Breast epithelium (tissue), 4 donors: ENCODE measurements at regions not wholly inside any gene's neighbourhood (a gene's known extent, or its start where the extent isn't known, plus 50 kb on each side); places are given as distances from the start of the nearest gene placed in this dataset.

Experiments
- DNase-seq, 2 donors: peaks; one replicate each; pipeline ENCODE4 v3.0.0-alpha.2; 2019; ENCODE audit warnings: low spot score in 2 of 2
- H3K27ac ChIP-seq, 2 donors: fragments of 200-600 bp; sonication (generic) in 1 of 2; one replicate each; pipeline ENCODE4 v1.5.1; 2016 to 2019; ENCODE audit warnings: mild to moderate bottlenecking in 1 of 2
- H3K27me3 ChIP-seq, 2 donors: fragments of 200-600 bp; sonication (generic) in 1 of 2; one replicate each; pipeline versions ENCODE4 v1.5.1 to v1.6.0; 2017 to 2019; ENCODE audit warnings: control low read depth in 1 of 2, mild to moderate bottlenecking in 1 of 2
- H3K36me3 ChIP-seq: fragments of 200-600 bp; one replicate; pipeline ENCODE4 v1.5.1; 2019
- H3K4me1 ChIP-seq, 2 donors: fragments of 200-600 bp; sonication (generic); one replicate each; pipeline ENCODE4 v1.5.1; 2016 to 2019; ENCODE audit warnings: control low read depth in 1 of 2
- H3K4me3 ChIP-seq, 3 donors: fragments of 200-600 bp; sonication (generic); 1 replicate in 2 of 3; 2 replicates in 1 of 3; pipeline ENCODE4 v1.5.1; 2016 to 2019; ENCODE audit warnings: mild to moderate bottlenecking in 3 of 3, moderate library complexity in 2 of 3
- H3K9me3 ChIP-seq, 2 donors: fragments of 200-600 bp; sonication (generic) in 1 of 2; one replicate each; pipeline ENCODE4 v1.5.1; 2016 to 2019; ENCODE audit warnings: control low read depth in 1 of 2
- CTCF ChIP-seq, 3 donors: fragments of 450-650 bp; IDR thresholded peaks; one replicate each; pipeline ENCODE4 v1.5.1; 2016 to 2017; ENCODE audit warnings: antibody characterized with exemption in 3 of 3, mild to moderate bottlenecking in 3 of 3, moderate library complexity in 3 of 3
- POLR2A ChIP-seq: fragments of 450-650 bp; IDR thresholded peaks from one replicate; pipeline ENCODE4 v1.6.1; 2016; ENCODE audit warnings: antibody characterized with exemption, mild to moderate bottlenecking, moderate library complexity
- POLR2AphosphoS5 ChIP-seq, 3 donors: sonication (generic); formaldehyde crosslinking; IDR thresholded peaks; one replicate each; pipeline ENCODE4 v1.6.1; 2017; ENCODE audit warnings: antibody characterized with exemption in 3 of 3
- intact Hi-C: fragments of 100-400 bp; cut with DNase I; formaldehyde crosslinking; loops from one replicate; pipeline ENCODE4 v1.15.1; 2023; ENCODE audit warnings: low total_unique reads

- H3K36me3 ChIP-seq, result no peaks in the 10 kb centered on the region
- intact Hi-C loops, result no loop called here
- TF ChIP-seq CTCF (IDR thresholded peaks at IDR 0.05) (no peak), POLR2A (no peak), POLR2AphosphoS5 (IDR thresholded peaks at IDR 0.05) (no peak)
Measured at GRCh38 chr9:107694390-107694789, 204.8 kb upstream of the KLF4 start.

GRCh38 chr9:107693625-107694326 lies 204.2 kb upstream of the KLF4 start:
- H3K4me3 ChIP-seq, result no peak overlapping the region
- H3K27ac ChIP-seq, result no peak overlapping the region
- H3K36me3 ChIP-seq, result no peaks in the 10 kb centered on the region
- no peak for DNase-seq
- peaks cover 0 to 5% of the 10 kb centered on the region in 2 donors for H3K9me3 ChIP-seq
- H3K27me3 ChIP-seq, result no peaks in the 10 kb centered on the region
- intact Hi-C loops, result no loop called here
- H3K4me1 ChIP-seq, result no peaks in the 10 kb centered on the region
- TF ChIP-seq CTCF (IDR thresholded peaks at IDR 0.05) (no peak), POLR2AphosphoS5 (IDR thresholded peaks at IDR 0.05) (no peak), POLR2A (no peak)

More at GRCh38 chr9:107694390-107694789, 204.8 kb upstream of the KLF4 start:
- Histone ChIP-seq H3K9me3 (peaks cover 0 to 1% of the 10 kb centered on the region in 2 donors), H3K27me3 (no peaks in the 10 kb centered on the region), H3K27ac (no peak overlapping the region), H3K4me3 (no peak overlapping the region), H3K4me1 (no peaks in the 10 kb centered on the region)
- no peak for DNase-seq

- H3K27me3 ChIP-seq, result no peaks in the 10 kb centered on the region
- H3K27ac ChIP-seq, result no peak overlapping the region
- peaks cover 0 to 5% of the 10 kb centered on the region in 2 donors for H3K9me3 ChIP-seq
- intact Hi-C loops, result no loop called here
- no peaks in the 10 kb centered on the region for H3K4me1 ChIP-seq
- H3K4me3 ChIP-seq, result no peak overlapping the region
- H3K36me3 ChIP-seq, result no peaks in the 10 kb centered on the region
- DNase-seq, result no peak
- TF ChIP-seq POLR2AphosphoS5 (IDR thresholded peaks at IDR 0.05), result no peak
- no peak for TF ChIP-seq POLR2A
- TF ChIP-seq CTCF (IDR thresholded peaks at IDR 0.05), result no peak
Measured at GRCh38 chr9:107691664-107692063, 202.1 kb upstream of the KLF4 start.

- Histone ChIP-seq H3K4me1 (no peaks in the 10 kb centered on the region), H3K27ac (no peak overlapping the region), H3K9me3 (peaks cover 0 to 5% of the 10 kb centered on the region in 2 donors), H3K36me3 (no peaks in the 10 kb centered on the region), H3K4me3 (no peak overlapping the region), H3K27me3 (no peaks in the 10 kb centered on the region)
- TF ChIP-seq CTCF (IDR thresholded peaks at IDR 0.05) (no peak), POLR2AphosphoS5 (IDR thresholded peaks at IDR 0.05) (no peak), POLR2A (no peak)
- intact Hi-C loops, result no loop called here
- DNase-seq, result no peak
Measured at GRCh38 chr9:107690021-107690420, 200.5 kb upstream of the KLF4 start.

GRCh38 chr9:107688728-107689127 lies 199.2 kb upstream of the KLF4 start:
- Histone ChIP-seq H3K36me3 (no peaks in the 10 kb centered on the region), H3K4me1 (no peaks in the 10 kb centered on the region), H3K9me3 (peaks cover 0 to 5% of the 10 kb centered on the region in 2 donors), H3K4me3 (no peak overlapping the region), H3K27ac (no peak overlapping the region), H3K27me3 (no peaks in the 10 kb centered on the region)
- DNase-seq, result no peak
- TF ChIP-seq POLR2A (no peak), POLR2AphosphoS5 (IDR thresholded peaks at IDR 0.05) (no peak), CTCF (IDR thresholded peaks at IDR 0.05) (no peak)
- intact Hi-C loops, result no loop called here
